ENCODE measurements at regions not wholly inside any gene's neighbourhood (a gene's known extent, or its start where the extent isn't known, plus 50 kb on each side); places are given as distances from the start of the nearest gene placed in this dataset.
A peak's percentile ranks its signal among the peaks of the same experiment; 100 is the strongest.

GRCh38 chr5:43893951-43894684 lies 291.1 kb downstream of the NNT start:
- DNase-seq, result peak in 1 of 2 donors; percentile 54
- Histone ChIP-seq H3K4me3 (no peak overlapping the region), H3K27me3 (no peaks in the 10 kb centered on the region), H3K4me1 (peaks cover 0 to 24% (median 12%) of the 10 kb centered on the region in 4 donors), H3K27ac (peak overlapping the region in 3 of 5 donors; percentile 20 to 45 (median 34)), H3K36me3 (no peaks in the 10 kb centered on the region), H3K9me3 (no peaks in the 10 kb centered on the region)
- 12 to 38% (median 17%) methylated on average over 4 of the region's 4 CpGs for WGBS, 5 donors
- TF ChIP-seq CTCF (IDR thresholded peaks at IDR 0.05) (no peak), POLR2A (IDR thresholded peaks at IDR 0.05) (no peak)
- intact Hi-C loops (cut with DNase I; ENCODE audit: low total_unique reads), result no loop called here

GRCh38 chr5:43891112-43891511 lies 288.1 kb downstream of the NNT start:
- no peak for DNase-seq
- no peaks in the 10 kb centered on the region for H3K27me3 ChIP-seq
- H3K4me3 ChIP-seq, result no peak overlapping the region
- no peaks in the 10 kb centered on the region for H3K36me3 ChIP-seq
- no peaks in the 10 kb centered on the region for H3K9me3 ChIP-seq
- 37 to 93% (median 88%) methylated on average over 1 of the region's 1 CpG for WGBS, 5 donors
- no peak overlapping the region for H3K27ac ChIP-seq
- peaks cover 0 to 24% (median 12%) of the 10 kb centered on the region in 4 donors for H3K4me1 ChIP-seq
- TF ChIP-seq POLR2A (IDR thresholded peaks at IDR 0.05), result no peak
- intact Hi-C loops (cut with DNase I; ENCODE audit: low total_unique reads), result no loop called here

GRCh38 chr5:43889233-43889632 lies 286.3 kb downstream of the NNT start:
- H3K4me1 ChIP-seq, result peaks cover 0 to 11% (median 4%) of the 10 kb centered on the region in 4 donors
- no peaks in the 10 kb centered on the region for H3K27me3 ChIP-seq
- H3K9me3 ChIP-seq, result no peaks in the 10 kb centered on the region
- DNase-seq, result peak in 1 of 2 donors; percentile 66
- 58 to 88% (median 70%) methylated on average over 1 of the region's 1 CpG for WGBS, 5 donors
- H3K36me3 ChIP-seq, result no peaks in the 10 kb centered on the region
- TF ChIP-seq EP300 (IDR thresholded peaks at IDR 0.05) (no peak), POLR2AphosphoS5 (IDR thresholded peaks at IDR 0.05) (no peak), CTCF (IDR thresholded peaks at IDR 0.05) (no peak), POLR2A (IDR thresholded peaks at IDR 0.05) (no peak)
- intact Hi-C loops (cut with DNase I; ENCODE audit: low total_unique reads), result no loop called here
- no peak overlapping the region for H3K4me3 ChIP-seq
- no peak overlapping the region for H3K27ac ChIP-seq

GRCh38 chr5:43875741-43876140 lies 272.8 kb downstream of the NNT start:
- WGBS, 5 donors, result 76 to 96% (median 88%) methylated on average over 1 of the region's 1 CpG
- H3K27ac ChIP-seq, result no peak overlapping the region
- H3K27me3 ChIP-seq, result no peaks in the 10 kb centered on the region
- no peaks in the 10 kb centered on the region for H3K36me3 ChIP-seq
- H3K4me3 ChIP-seq, result no peak overlapping the region
- no peaks in the 10 kb centered on the region for H3K9me3 ChIP-seq
- DNase-seq, result no peak
- intact Hi-C loops (cut with DNase I; ENCODE audit: low total_unique reads), result no loop called here
- TF ChIP-seq CTCF (IDR thresholded peaks at IDR 0.05) (no peak), EP300 (IDR thresholded peaks at IDR 0.05) (no peak), POLR2A (IDR thresholded peaks at IDR 0.05) (no peak), POLR2AphosphoS5 (IDR thresholded peaks at IDR 0.05) (no peak)
- H3K4me1 ChIP-seq, result no peaks in the 10 kb centered on the region

- H3K27me3 ChIP-seq, result no peaks in the 10 kb centered on the region
- WGBS, 5 donors, result 49 to 59% (median 57%) methylated on average over 3 of the region's 3 CpGs
- intact Hi-C loops (cut with DNase I; ENCODE audit: low total_unique reads), result no loop called here
- H3K4me3 ChIP-seq, result no peak overlapping the region
- no peaks in the 10 kb centered on the region for H3K9me3 ChIP-seq
- no peak for TF ChIP-seq EP300 (IDR thresholded peaks at IDR 0.05)
- no peak for TF ChIP-seq POLR2A (IDR thresholded peaks at IDR 0.05)
- no peak for TF ChIP-seq POLR2AphosphoS5 (IDR thresholded peaks at IDR 0.05)
- no peak for TF ChIP-seq CTCF (IDR thresholded peaks at IDR 0.05)
- DNase-seq, result peak in 1 of 2 donors; percentile 30
- no peak overlapping the region for H3K27ac ChIP-seq
- no peaks in the 10 kb centered on the region for H3K4me1 ChIP-seq
- H3K36me3 ChIP-seq, result no peaks in the 10 kb centered on the region
Measured at GRCh38 chr5:43874772-43875171, 271.8 kb downstream of the NNT start.

Measured in stomach (tissue), 8 donors.